ENCODE measurements at regions not wholly inside any gene's neighbourhood (a gene's known extent, or its start where the extent isn't known, plus 50 kb on each side); places are given as distances from the start of the nearest gene placed in this dataset.

- intact Hi-C loops (cut with micrococcal nuclease): no loop called here
- POLR2A ChIA-PET: interaction anchor here (0.8 kb wide), 1 partner anchor 22 kb away, joined by 5 read pairs; no protein-coding TSS in a partner anchor
- Mint-ChIP-seq H3K27ac (ENCODE audit: low read depth, unreplicated experiment) (no peak overlapping the region), H3K36me3 (ENCODE audit: insufficient read depth, unreplicated experiment) (no peaks in the 10 kb centered on the region), H3K4me3 (ENCODE audit: unreplicated experiment) (no peak overlapping the region), H3K9me3 (ENCODE audit: unreplicated experiment) (no peaks in the 10 kb centered on the region), H3K27me3 (ENCODE audit: insufficient read depth, unreplicated experiment) (peaks cover 43% of the 10 kb centered on the region), H3K4me1 (ENCODE audit: insufficient read depth, unreplicated experiment) (no peaks in the 10 kb centered on the region)
- no peak for DNase-seq (ENCODE audit: unreplicated experiment)
- CTCF ChIA-PET: interaction anchor here (0.6 kb wide), 1 partner anchor 443 kb away, joined by 3 read pairs; no protein-coding TSS in a partner anchor
- no TSS peak for BruUV-seq (replicated peaks)
- TF ChIP-seq CTCF (IDR thresholded peaks at IDR 0.05; ENCODE audit: unreplicated experiment): no peak
These were observed 241.5 kb upstream of the MVB12B start for GRCh38 chr9:126085170-126085569.

DNA sequence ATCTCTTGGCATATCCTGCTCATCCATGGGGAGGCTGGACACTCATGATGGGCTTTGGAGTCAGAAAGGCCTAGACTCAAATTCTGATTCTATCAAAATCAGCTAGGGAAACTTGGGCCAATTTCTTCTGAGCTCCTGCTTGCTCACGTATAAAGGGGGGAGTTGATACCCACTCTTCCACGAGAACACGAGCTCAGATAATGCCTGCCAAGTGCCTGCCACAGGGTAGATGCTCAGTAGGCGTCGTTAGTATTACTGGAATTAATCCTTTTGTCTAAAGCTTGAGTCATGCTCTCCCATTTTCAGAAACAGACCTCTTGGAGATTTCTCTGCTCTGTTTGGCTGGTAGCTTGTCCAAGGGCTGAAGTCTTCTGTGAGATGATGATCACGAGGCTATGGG lies 238.3 kb upstream of the MVB12B start:
- no peaks in the 10 kb centered on the region for H3K9me3 Mint-ChIP-seq (ENCODE audit: unreplicated experiment)
- H3K36me3 Mint-ChIP-seq (ENCODE audit: insufficient read depth, unreplicated experiment): no peaks in the 10 kb centered on the region
- no peak for TF ChIP-seq CTCF (IDR thresholded peaks at IDR 0.05; ENCODE audit: unreplicated experiment)
- no peak overlapping the region for H3K27ac Mint-ChIP-seq (ENCODE audit: low read depth, unreplicated experiment)
- BruUV-seq (replicated peaks): no TSS peak
- intact Hi-C loops (cut with micrococcal nuclease): no loop called here
- DNase-seq (ENCODE audit: unreplicated experiment): no peak
- no peaks in the 10 kb centered on the region for H3K4me1 Mint-ChIP-seq (ENCODE audit: insufficient read depth, unreplicated experiment)
- H3K4me3 Mint-ChIP-seq (ENCODE audit: unreplicated experiment): no peak overlapping the region
- ChIA-PET CTCF (interaction anchor here (0.8 kb wide), 1 partner anchor 677 kb away, joined by 3 read pairs; no protein-coding TSS in a partner anchor), POLR2A (interaction anchor here (0.6 kb wide), 1 partner anchor 461 kb away, joined by 3 read pairs; no protein-coding TSS in a partner anchor)
- peaks cover 57% of the 10 kb centered on the region for H3K27me3 Mint-ChIP-seq (ENCODE audit: insufficient read depth, unreplicated experiment)

DNA sequence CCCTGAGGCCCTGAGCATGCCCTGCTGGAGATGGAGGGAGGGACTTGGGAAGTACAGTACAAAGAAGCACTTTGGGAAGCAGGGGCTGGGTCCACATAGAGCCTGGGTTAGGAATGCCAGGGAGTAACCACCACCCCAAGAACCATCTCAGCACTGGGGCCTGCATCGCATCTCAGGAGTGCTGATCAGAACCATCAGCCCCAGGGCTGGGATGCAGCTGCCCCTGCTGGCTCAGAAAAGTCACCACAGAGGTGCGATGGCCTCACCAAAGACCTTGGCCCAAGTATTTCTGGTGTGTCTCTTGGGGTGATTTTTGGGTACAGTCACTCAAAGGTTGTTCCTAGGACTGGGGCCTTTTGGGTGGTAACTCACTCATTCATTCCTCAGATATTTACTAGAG lies 236.8 kb upstream of the MVB12B start:
- Mint-ChIP-seq H3K36me3 (ENCODE audit: insufficient read depth, unreplicated experiment) (no peaks in the 10 kb centered on the region), H3K9me3 (ENCODE audit: unreplicated experiment) (no peaks in the 10 kb centered on the region), H3K27ac (ENCODE audit: low read depth, unreplicated experiment) (no peak overlapping the region), H3K4me1 (ENCODE audit: insufficient read depth, unreplicated experiment) (no peaks in the 10 kb centered on the region), H3K27me3 (ENCODE audit: insufficient read depth, unreplicated experiment) (peaks cover 42% of the 10 kb centered on the region), H3K4me3 (ENCODE audit: unreplicated experiment) (no peak overlapping the region)
- CTCF ChIA-PET: no interaction called here
- TF ChIP-seq CTCF (IDR thresholded peaks at IDR 0.05; ENCODE audit: unreplicated experiment): no peak
- intact Hi-C loops (cut with micrococcal nuclease): no loop called here
- BruUV-seq (replicated peaks): no TSS peak
- POLR2A ChIA-PET: no interaction called here
- DNase-seq (ENCODE audit: unreplicated experiment): no peak

GRCh38 chr9:126093771-126094170 lies 232.9 kb upstream of the MVB12B start:
- POLR2A ChIA-PET: no interaction called here
- Mint-ChIP-seq H3K27me3 (ENCODE audit: insufficient read depth, unreplicated experiment) (peaks cover 39% of the 10 kb centered on the region), H3K4me3 (ENCODE audit: unreplicated experiment) (no peak overlapping the region), H3K9me3 (ENCODE audit: unreplicated experiment) (no peaks in the 10 kb centered on the region), H3K36me3 (ENCODE audit: insufficient read depth, unreplicated experiment) (no peaks in the 10 kb centered on the region), H3K27ac (ENCODE audit: low read depth, unreplicated experiment) (no peak overlapping the region), H3K4me1 (ENCODE audit: insufficient read depth, unreplicated experiment) (no peaks in the 10 kb centered on the region)
- no peak for TF ChIP-seq CTCF (IDR thresholded peaks at IDR 0.05; ENCODE audit: unreplicated experiment)
- no peak for DNase-seq (ENCODE audit: unreplicated experiment)
- intact Hi-C loops (cut with micrococcal nuclease): no loop called here
- CTCF ChIA-PET: interaction anchor here (0.6 to 0.7 kb wide), 2 partner anchors 60 to 1967 kb away, joined by 3 read pairs; no protein-coding TSS in a partner anchor
- BruUV-seq (replicated peaks): no TSS peak

Data from MCF 10A (cell line).